ENCODE measurements at regions not wholly inside any gene's neighbourhood (a gene's known extent, or its start where the extent isn't known, plus 50 kb on each side); places are given as distances from the start of the nearest gene placed in this dataset.

GRCh38 chr7:125386211-125386610, 456.6 kb upstream of the POT1 start:
- POLR2A ChIA-PET: no interaction called here
- H3K4me1 Mint-ChIP-seq: no peaks in the 10 kb centered on the region

GRCh38 chr7:125383324-125383723, 453.7 kb upstream of the POT1 start:
- Mint-ChIP-seq H3K4me3 (no peak overlapping the region), H3K9me3 (peaks cover 0 to 13% (median 4%) of the 10 kb centered on the region in 9 donors), H3K27me3 (no peaks in the 10 kb centered on the region), H3K36me3 (no peaks in the 10 kb centered on the region), H3K27ac (no peak overlapping the region), H3K4me1 (no peaks in the 10 kb centered on the region)
- POLR2A ChIA-PET: no interaction called here
- ATAC-seq (no peak), DNase-seq (no peak)

More at GRCh38 chr7:125386211-125386610, 456.6 kb upstream of the POT1 start:
- Mint-ChIP-seq H3K9me3 (peaks cover 0 to 13% (median 4%) of the 10 kb centered on the region in 9 donors), H3K4me3 (no peak overlapping the region), H3K27ac (no peak overlapping the region), H3K36me3 (no peaks in the 10 kb centered on the region), H3K27me3 (no peaks in the 10 kb centered on the region)
- no peak for ATAC-seq
- DNase-seq: no peak

GRCh38 chr7:125382401-125382800, 452.8 kb upstream of the POT1 start:
- no peak for ATAC-seq
- no peak for DNase-seq
- no peaks in the 10 kb centered on the region for H3K4me1 Mint-ChIP-seq
- POLR2A ChIA-PET: no interaction called here
- no peak overlapping the region for H3K27ac Mint-ChIP-seq
- no peak overlapping the region for H3K4me3 Mint-ChIP-seq
- no peaks in the 10 kb centered on the region for H3K27me3 Mint-ChIP-seq
- H3K36me3 Mint-ChIP-seq: no peaks in the 10 kb centered on the region
- peaks cover 0 to 13% (median 4%) of the 10 kb centered on the region in 9 donors for H3K9me3 Mint-ChIP-seq

- Mint-ChIP-seq H3K4me1 (no peaks in the 10 kb centered on the region), H3K4me3 (no peak overlapping the region), H3K27me3 (no peaks in the 10 kb centered on the region), H3K27ac (no peak overlapping the region), H3K9me3 (peaks cover 0 to 2% (median 0%) of the 10 kb centered on the region in 9 donors), H3K36me3 (no peaks in the 10 kb centered on the region)
- DNase-seq (no peak), ATAC-seq (no peak)
- POLR2A ChIA-PET: no interaction called here
Measured at GRCh38 chr7:125375942-125376341, 446.3 kb upstream of the POT1 start.

GRCh38 chr7:125370502-125370901, 440.9 kb upstream of the POT1 start:
- DNase-seq (no peak), ATAC-seq (no peak)
- Mint-ChIP-seq H3K4me1 (no peaks in the 10 kb centered on the region), H3K36me3 (no peaks in the 10 kb centered on the region), H3K27ac (no peak overlapping the region), H3K4me3 (no peak overlapping the region), H3K9me3 (peaks cover 0 to 11% (median 4%) of the 10 kb centered on the region in 9 donors), H3K27me3 (no peaks in the 10 kb centered on the region)
- POLR2A ChIA-PET: no interaction called here

GRCh38 chr7:125363873-125364272, 434.2 kb upstream of the POT1 start:
- ATAC-seq: no peak
- H3K4me3 Mint-ChIP-seq: no peak overlapping the region
- H3K4me1 Mint-ChIP-seq: no peaks in the 10 kb centered on the region
- no peaks in the 10 kb centered on the region for H3K36me3 Mint-ChIP-seq
- H3K27me3 Mint-ChIP-seq: no peaks in the 10 kb centered on the region
- no peak for DNase-seq
- no peak overlapping the region for H3K27ac Mint-ChIP-seq
- POLR2A ChIA-PET: no interaction called here
- H3K9me3 Mint-ChIP-seq: peaks cover 0 to 11% (median 6%) of the 10 kb centered on the region in 9 donors

GRCh38 chr7:125358551-125359167, 429.0 kb upstream of the POT1 start:
- POLR2A ChIA-PET: no interaction called here
- Mint-ChIP-seq H3K36me3 (no peaks in the 10 kb centered on the region), H3K9me3 (peaks cover 0 to 14% (median 0%) of the 10 kb centered on the region in 9 donors), H3K4me3 (no peak overlapping the region), H3K27ac (no peak overlapping the region), H3K4me1 (no peaks in the 10 kb centered on the region), H3K27me3 (no peaks in the 10 kb centered on the region)
- DNase-seq (no peak), ATAC-seq (no peak)

- no peak for ATAC-seq
- no peaks in the 10 kb centered on the region for H3K4me1 Mint-ChIP-seq
Measured at GRCh38 chr7:125357676-125358455, 428.2 kb upstream of the POT1 start.

GRCh38 chr7:125355899-125356298, 426.3 kb upstream of the POT1 start:
- H3K4me3 Mint-ChIP-seq: no peak overlapping the region
- no peak overlapping the region for H3K27ac Mint-ChIP-seq
- DNase-seq: no peak
- POLR2A ChIA-PET: no interaction called here
- no peaks in the 10 kb centered on the region for H3K36me3 Mint-ChIP-seq
- H3K4me1 Mint-ChIP-seq: no peaks in the 10 kb centered on the region
- H3K9me3 Mint-ChIP-seq: peaks cover 0 to 14% (median 0%) of the 10 kb centered on the region in 9 donors
- no peaks in the 10 kb centered on the region for H3K27me3 Mint-ChIP-seq
- no peak for ATAC-seq

More at GRCh38 chr7:125357676-125358455, 428.2 kb upstream of the POT1 start:
- Mint-ChIP-seq H3K27ac (no peak overlapping the region), H3K4me3 (no peak overlapping the region), H3K9me3 (peaks cover 0 to 14% (median 0%) of the 10 kb centered on the region in 9 donors), H3K36me3 (no peaks in the 10 kb centered on the region), H3K27me3 (no peaks in the 10 kb centered on the region)
- POLR2A ChIA-PET: no interaction called here
- no peak for DNase-seq

- H3K27me3 Mint-ChIP-seq: no peaks in the 10 kb centered on the region
- no peak for ATAC-seq
- no peaks in the 10 kb centered on the region for H3K36me3 Mint-ChIP-seq
- H3K4me1 Mint-ChIP-seq: no peaks in the 10 kb centered on the region
- H3K27ac Mint-ChIP-seq: no peak overlapping the region
- no peak for DNase-seq
- POLR2A ChIA-PET: no interaction called here
- peaks cover 0 to 5% (median 0%) of the 10 kb centered on the region in 9 donors for H3K9me3 Mint-ChIP-seq
- no peak overlapping the region for H3K4me3 Mint-ChIP-seq
Measured at GRCh38 chr7:125347269-125347668, 417.6 kb upstream of the POT1 start.

GRCh38 chr7:125338110-125338509, 408.5 kb upstream of the POT1 start:
- DNase-seq: no peak
- H3K36me3 Mint-ChIP-seq: peaks cover 0 to 2% (median 0%) of the 10 kb centered on the region in 3 donors
- H3K4me3 Mint-ChIP-seq: no peak overlapping the region
- POLR2A ChIA-PET: no interaction called here
- H3K27me3 Mint-ChIP-seq: no peaks in the 10 kb centered on the region
- H3K27ac Mint-ChIP-seq: no peak overlapping the region
- H3K4me1 Mint-ChIP-seq: no peaks in the 10 kb centered on the region
- peaks cover 0 to 16% (median 3%) of the 10 kb centered on the region in 9 donors for H3K9me3 Mint-ChIP-seq
- no peak for ATAC-seq

- no peaks in the 10 kb centered on the region for H3K4me1 Mint-ChIP-seq
Measured at GRCh38 chr7:125336326-125336725, 406.7 kb upstream of the POT1 start.

GRCh38 chr7:125326666-125327255, 397.1 kb upstream of the POT1 start:
- Mint-ChIP-seq H3K9me3 (peaks cover 0 to 14% (median 3%) of the 10 kb centered on the region in 9 donors), H3K36me3 (peaks cover 0 to 4% (median 0%) of the 10 kb centered on the region in 3 donors), H3K4me3 (no peak overlapping the region), H3K4me1 (no peaks in the 10 kb centered on the region), H3K27ac (no peak overlapping the region), H3K27me3 (no peaks in the 10 kb centered on the region)
- ATAC-seq (no peak), DNase-seq (no peak)
- POLR2A ChIA-PET: no interaction called here

More at GRCh38 chr7:125336326-125336725, 406.7 kb upstream of the POT1 start:
- H3K36me3 Mint-ChIP-seq: peaks cover 0 to 7% (median 0%) of the 10 kb centered on the region in 3 donors
- ATAC-seq (no peak), DNase-seq (no peak)
- H3K4me3 Mint-ChIP-seq: no peak overlapping the region
- H3K27ac Mint-ChIP-seq: no peak overlapping the region
- H3K27me3 Mint-ChIP-seq: no peaks in the 10 kb centered on the region
- POLR2A ChIA-PET: no interaction called here
- H3K9me3 Mint-ChIP-seq: peaks cover 0 to 28% (median 3%) of the 10 kb centered on the region in 9 donors

Measured in naive thymus-derived CD8-positive, alpha-beta T cell (primary cell).